ENCODE measurements at regions not wholly inside any gene's neighbourhood (a gene's known extent, or its start where the extent isn't known, plus 50 kb on each side); places are given as distances from the start of the nearest gene placed in this dataset.

DNA sequence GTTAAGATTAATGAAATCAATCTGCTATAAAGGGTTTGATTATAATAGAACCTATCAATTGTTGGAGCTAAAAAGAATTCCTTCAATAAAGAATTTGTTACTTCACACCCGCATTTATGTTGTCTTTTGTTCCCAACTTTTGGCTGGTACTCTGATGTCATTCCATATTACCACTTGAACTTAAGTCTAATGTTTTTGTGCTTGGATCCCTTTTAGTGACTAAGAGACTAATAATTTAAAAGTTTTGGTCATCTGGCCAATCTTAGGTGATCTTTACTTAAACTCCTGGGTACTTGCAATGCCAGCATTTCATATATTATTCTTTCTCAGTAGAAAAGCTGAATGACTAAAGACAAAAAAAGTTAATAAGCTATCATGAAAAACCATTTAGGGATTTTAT is 113.0 kb downstream of the TMEM30B start:
- TF ChIP-seq, protein P1, sequence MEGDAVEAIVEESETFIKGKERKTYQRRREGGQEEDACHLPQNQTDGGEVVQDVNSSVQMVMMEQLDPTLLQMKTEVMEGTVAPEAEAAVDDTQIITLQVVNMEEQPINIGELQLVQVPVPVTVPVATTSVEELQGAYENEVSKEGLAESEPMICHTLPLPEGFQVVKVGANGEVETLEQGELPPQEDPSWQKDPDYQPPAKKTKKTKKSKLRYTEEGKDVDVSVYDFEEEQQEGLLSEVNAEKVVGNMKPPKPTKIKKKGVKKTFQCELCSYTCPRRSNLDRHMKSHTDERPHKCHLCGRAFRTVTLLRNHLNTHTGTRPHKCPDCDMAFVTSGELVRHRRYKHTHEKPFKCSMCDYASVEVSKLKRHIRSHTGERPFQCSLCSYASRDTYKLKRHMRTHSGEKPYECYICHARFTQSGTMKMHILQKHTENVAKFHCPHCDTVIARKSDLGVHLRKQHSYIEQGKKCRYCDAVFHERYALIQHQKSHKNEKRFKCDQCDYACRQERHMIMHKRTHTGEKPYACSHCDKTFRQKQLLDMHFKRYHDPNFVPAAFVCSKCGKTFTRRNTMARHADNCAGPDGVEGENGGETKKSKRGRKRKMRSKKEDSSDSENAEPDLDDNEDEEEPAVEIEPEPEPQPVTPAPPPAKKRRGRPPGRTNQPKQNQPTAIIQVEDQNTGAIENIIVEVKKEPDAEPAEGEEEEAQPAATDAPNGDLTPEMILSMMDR (IDR thresholded peaks at IDR 0.05; ENCODE audit: low read depth, low read length), result no peak
- H3K4me3 ChIP-seq (ENCODE audit: low read depth, low read length), result no peak overlapping the region

DNA sequence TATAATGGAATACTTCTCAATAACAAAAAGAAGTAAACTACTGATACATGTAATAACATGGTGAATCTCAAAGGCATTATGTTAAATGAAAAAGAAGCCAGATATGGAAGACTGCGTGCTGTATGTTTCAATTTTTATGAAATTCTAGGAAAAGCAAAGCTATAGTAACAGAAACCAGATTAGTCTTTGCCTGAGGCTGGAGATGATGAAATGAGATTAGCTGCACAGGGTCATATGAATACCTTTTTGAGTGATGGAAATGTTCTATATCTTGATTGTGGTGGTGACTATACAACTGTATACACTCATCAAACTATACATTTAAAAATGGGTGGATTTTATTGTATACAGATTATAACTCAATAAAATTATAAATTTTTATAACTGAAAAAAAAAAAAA is 113.5 kb downstream of the TMEM30B start:
- TF ChIP-seq, protein P1 (IDR thresholded peaks at IDR 0.05; ENCODE audit: low read depth, low read length), result no peak
- no peak overlapping the region for H3K4me3 ChIP-seq (ENCODE audit: low read depth, low read length)

DNA sequence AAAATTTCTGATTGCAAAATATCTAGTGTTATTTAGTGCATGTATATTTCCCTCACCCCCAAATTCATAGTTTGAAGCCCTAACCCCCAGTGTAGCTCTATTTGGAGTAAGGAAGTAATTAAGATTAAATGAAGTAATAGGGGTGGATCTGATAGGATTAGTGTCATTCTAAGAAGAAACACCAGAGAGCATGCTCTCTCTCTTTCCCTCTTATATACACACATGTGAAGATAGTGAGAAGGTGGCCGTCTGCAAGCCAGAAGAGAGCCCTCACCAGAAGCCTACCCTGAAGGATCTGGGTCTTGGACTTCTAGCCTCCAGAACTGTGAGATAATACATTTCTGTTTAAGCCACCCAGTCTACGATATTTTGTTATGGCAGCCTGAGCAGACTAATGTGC is 120.3 kb downstream of the TMEM30B start:
- TF ChIP-seq, protein P1 (IDR thresholded peaks at IDR 0.05; ENCODE audit: low read depth, low read length), result no peak
- H3K4me3 ChIP-seq (ENCODE audit: low read depth, low read length), result no peak overlapping the region

DNA sequence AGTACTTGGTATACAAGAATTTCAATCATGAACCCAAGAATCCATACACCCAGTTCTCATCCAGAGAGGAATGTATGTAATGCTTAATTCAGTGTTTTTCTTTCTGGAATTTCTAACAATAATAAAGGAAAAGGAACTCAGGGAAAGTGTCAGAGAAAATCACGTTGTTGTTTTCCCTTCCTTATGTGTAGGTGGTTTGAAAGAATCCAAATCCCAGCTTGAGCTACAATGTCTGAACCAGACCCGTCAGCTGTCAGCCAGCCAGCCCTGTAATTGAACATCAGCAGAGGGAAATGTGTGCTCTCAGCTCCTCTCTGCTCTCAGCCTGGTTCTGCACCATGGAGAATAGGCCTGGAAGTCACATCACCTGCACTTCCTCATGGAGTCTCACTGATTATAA is 126.5 kb downstream of the TMEM30B start:
- TF ChIP-seq, protein P1 (IDR thresholded peaks at IDR 0.05; ENCODE audit: low read depth, low read length), result no peak

DNA sequence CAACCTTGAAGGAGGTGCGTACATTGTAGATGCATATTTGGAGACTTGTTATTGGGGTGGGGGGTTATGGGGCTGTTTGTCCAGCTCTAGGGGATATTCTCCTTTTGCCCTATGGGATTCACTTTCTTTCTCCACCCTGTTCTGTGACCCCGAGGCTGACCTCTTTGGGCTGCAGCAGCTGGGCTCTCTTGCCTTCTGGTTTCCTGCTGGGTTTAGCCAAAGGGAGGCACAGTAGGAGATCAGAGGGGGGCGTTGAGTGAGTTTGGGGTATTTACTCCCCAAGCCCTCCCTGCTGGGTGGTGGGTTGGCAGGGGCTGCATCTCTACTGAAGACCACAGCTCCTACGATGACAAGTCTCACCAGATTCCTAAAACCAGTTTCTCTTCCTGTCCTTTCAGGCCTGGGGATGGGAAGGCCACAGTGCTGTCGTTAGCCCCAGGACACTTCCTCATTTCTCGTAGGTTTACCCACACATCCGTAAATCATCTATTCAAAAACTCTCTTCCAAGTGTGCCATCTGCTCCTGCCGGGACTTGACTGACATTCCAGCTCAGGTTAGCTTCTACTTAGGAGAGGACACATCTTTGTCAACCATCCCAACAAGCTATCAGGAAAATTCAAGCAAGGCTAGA is 127.1 kb downstream of the TMEM30B start:
- no peak overlapping the region for H3K4me3 ChIP-seq (ENCODE audit: low read depth, low read length)
- TF ChIP-seq, protein P1 (IDR thresholded peaks at IDR 0.05; ENCODE audit: low read depth, low read length), result no peak

More for the DNA sequence above, 126.5 kb downstream of the TMEM30B start:
- H3K4me3 ChIP-seq (ENCODE audit: low read depth, low read length), result no peak overlapping the region

DNA sequence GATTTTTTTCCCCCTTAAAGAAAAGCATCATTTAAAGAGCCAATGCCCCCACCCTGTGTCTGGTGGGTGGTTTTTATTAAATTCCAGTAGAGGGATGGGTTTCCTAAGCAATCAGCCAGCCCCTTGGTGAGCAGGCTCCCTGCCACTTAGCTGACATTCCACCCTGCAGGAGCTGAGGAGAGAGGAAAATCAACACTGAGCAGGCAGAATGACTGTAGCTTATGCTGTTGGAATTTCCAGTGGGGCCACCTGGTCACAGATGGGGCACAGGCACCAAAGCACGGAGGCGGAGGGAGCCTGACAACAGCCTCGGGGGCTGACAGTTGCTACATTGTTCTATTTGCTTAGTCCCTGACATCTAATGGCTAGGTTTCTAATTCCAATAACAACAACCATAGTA is 127.7 kb downstream of the TMEM30B start:
- TF ChIP-seq, protein P1 (IDR thresholded peaks at IDR 0.05; ENCODE audit: low read depth, low read length), result no peak
- H3K4me3 ChIP-seq (ENCODE audit: low read depth, low read length), result no peak overlapping the region

DNA sequence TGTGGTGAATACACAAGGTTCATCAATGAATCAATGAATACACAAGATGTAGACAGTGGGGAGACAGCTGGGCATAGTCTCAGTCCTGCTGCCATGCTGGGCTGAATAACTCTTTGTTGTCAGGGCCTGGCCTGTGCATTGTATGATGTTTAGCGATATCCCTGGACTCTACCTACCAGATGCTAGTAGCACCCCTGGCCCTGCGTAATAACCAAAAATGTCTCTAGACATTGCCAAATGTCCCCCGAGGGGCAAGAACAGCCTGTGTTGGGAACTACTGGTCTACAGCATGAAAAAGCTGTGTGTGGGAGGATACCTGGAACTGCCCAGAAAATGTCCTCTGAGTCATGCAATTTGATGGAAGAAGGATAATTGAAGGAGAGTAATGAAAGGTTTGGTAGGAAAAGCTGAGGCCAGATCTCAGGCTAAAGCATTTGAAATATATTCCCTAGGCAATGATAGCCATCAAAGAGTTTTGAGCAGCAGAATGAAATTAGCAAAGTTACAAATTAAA is 128.2 kb downstream of the TMEM30B start:
- H3K4me3 ChIP-seq (ENCODE audit: low read depth, low read length), result no peak overlapping the region
- TF ChIP-seq, protein P1 (IDR thresholded peaks at IDR 0.05; ENCODE audit: low read depth, low read length), result no peak
